ENCODE measurements at regions not wholly inside any gene's neighbourhood (a gene's known extent, or its start where the extent isn't known, plus 50 kb on each side); places are given as distances from the start of the nearest gene placed in this dataset.

DNA sequence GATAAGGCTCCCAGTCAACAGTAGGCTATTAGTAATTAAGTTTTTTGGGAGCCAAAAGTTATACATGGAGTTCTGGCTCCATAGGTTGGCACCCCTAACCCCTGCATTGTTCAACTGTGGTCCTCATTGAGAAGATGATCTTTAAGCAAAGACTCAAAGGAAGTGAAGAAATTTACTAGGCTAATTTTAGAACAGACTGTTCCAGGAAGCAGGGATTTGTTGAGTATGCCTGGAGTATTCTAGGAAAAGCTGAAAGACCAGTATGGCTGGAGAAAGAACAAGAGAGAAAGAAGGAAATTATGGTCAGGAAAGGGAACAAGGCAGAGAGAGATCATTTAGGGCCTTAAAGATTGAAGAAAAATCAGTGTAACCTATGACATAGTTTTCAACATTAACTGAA is 125.1 kb downstream of the PMAIP1 start:
- no peaks in the 10 kb centered on the region for H3K36me3 ChIP-seq
- intact Hi-C loops (cut with DNase I; ENCODE audit: low total_unique reads), result no loop called here
- H3K4me3 ChIP-seq, result no peak overlapping the region
- H3K27ac ChIP-seq, result no peak overlapping the region
- DNase-seq, result no peak
- no peaks in the 10 kb centered on the region for H3K9me3 ChIP-seq
- TF ChIP-seq, protein P1, sequence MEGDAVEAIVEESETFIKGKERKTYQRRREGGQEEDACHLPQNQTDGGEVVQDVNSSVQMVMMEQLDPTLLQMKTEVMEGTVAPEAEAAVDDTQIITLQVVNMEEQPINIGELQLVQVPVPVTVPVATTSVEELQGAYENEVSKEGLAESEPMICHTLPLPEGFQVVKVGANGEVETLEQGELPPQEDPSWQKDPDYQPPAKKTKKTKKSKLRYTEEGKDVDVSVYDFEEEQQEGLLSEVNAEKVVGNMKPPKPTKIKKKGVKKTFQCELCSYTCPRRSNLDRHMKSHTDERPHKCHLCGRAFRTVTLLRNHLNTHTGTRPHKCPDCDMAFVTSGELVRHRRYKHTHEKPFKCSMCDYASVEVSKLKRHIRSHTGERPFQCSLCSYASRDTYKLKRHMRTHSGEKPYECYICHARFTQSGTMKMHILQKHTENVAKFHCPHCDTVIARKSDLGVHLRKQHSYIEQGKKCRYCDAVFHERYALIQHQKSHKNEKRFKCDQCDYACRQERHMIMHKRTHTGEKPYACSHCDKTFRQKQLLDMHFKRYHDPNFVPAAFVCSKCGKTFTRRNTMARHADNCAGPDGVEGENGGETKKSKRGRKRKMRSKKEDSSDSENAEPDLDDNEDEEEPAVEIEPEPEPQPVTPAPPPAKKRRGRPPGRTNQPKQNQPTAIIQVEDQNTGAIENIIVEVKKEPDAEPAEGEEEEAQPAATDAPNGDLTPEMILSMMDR (IDR thresholded peaks at IDR 0.05), result no peak
- H3K4me1 ChIP-seq, result no peaks in the 10 kb centered on the region
- H3K27me3 ChIP-seq, result no peaks in the 10 kb centered on the region

GRCh38 chr18:60024345-60024744 is 124.5 kb downstream of the PMAIP1 start:
- Histone ChIP-seq H3K4me1 (no peaks in the 10 kb centered on the region), H3K36me3 (no peaks in the 10 kb centered on the region), H3K27ac (no peak overlapping the region), H3K27me3 (no peaks in the 10 kb centered on the region), H3K9me3 (no peaks in the 10 kb centered on the region), H3K4me3 (no peak overlapping the region)
- TF ChIP-seq, protein P1 (IDR thresholded peaks at IDR 0.05), result no peak
- DNase-seq, result no peak
- intact Hi-C loops (cut with DNase I; ENCODE audit: low total_unique reads), result no loop called here

GRCh38 chr18:60022671-60023276 is 123.0 kb downstream of the PMAIP1 start:
- Histone ChIP-seq H3K36me3 (no peaks in the 10 kb centered on the region), H3K4me3 (no peak overlapping the region), H3K9me3 (no peaks in the 10 kb centered on the region), H3K4me1 (no peaks in the 10 kb centered on the region), H3K27ac (no peak overlapping the region), H3K27me3 (no peaks in the 10 kb centered on the region)
- DNase-seq, result no peak
- TF ChIP-seq, protein P1 (IDR thresholded peaks at IDR 0.05), result no peak
- intact Hi-C loops (cut with DNase I; ENCODE audit: low total_unique reads), result no loop called here

GRCh38 chr18:60021556-60021955 is 121.8 kb downstream of the PMAIP1 start:
- no peaks in the 10 kb centered on the region for H3K4me1 ChIP-seq
- H3K27me3 ChIP-seq, result no peaks in the 10 kb centered on the region
- intact Hi-C loops (cut with DNase I; ENCODE audit: low total_unique reads), result no loop called here
- H3K27ac ChIP-seq, result no peak overlapping the region
- H3K36me3 ChIP-seq, result no peaks in the 10 kb centered on the region
- no peak for DNase-seq
- no peaks in the 10 kb centered on the region for H3K9me3 ChIP-seq
- no peak overlapping the region for H3K4me3 ChIP-seq
- TF ChIP-seq, protein P1 (IDR thresholded peaks at IDR 0.05), result no peak

GRCh38 chr18:60020107-60020925 is 120.5 kb downstream of the PMAIP1 start:
- Histone ChIP-seq H3K9me3 (no peaks in the 10 kb centered on the region), H3K36me3 (no peaks in the 10 kb centered on the region), H3K4me3 (no peak overlapping the region), H3K4me1 (no peaks in the 10 kb centered on the region), H3K27ac (no peak overlapping the region), H3K27me3 (no peaks in the 10 kb centered on the region)
- intact Hi-C loops (cut with DNase I; ENCODE audit: low total_unique reads), result no loop called here
- DNase-seq, result no peak
- TF ChIP-seq, protein P1 (IDR thresholded peaks at IDR 0.05), result no peak

Data from tibial artery (tissue), 4 donors.